HCT116 (cell line): ENCODE measurements at regions not wholly inside any gene's neighbourhood (a gene's known extent, or its start where the extent isn't known, plus 50 kb on each side); places are given as distances from the start of the nearest gene placed in this dataset.

Source experiments
- ATAC-seq: fragments of 200-7000 bp; cut with Tn5 transposase; 2 replicates; pipeline ENCODE4 v1.9.1; 2020; ENCODE audit warnings: mild to moderate bottlenecking, moderate library complexity
- BruUV-seq: library from RNA; stranded (reverse); fragments of 400-500 nt; replicated peaks from 2 replicates; lab custom pipeline; 2021; lab: Mats Ljungman, UMichigan
- CTCF ChIA-PET: fragments of 300-600 bp; sonication (Branson Sonifier 250); formaldehyde crosslinking; loops from one replicate; lab custom pipeline; 2021; ENCODE audit warnings: antibody characterized with exemption; lab: Charles Lee
- POLR2A ChIA-PET: fragments of 300-600, 350-600 bp; sonication (Branson Sonifier 250); formaldehyde crosslinking; loops from one replicate; lab custom pipeline; 2021; ENCODE audit warnings: antibody characterized with exemption; lab: Charles Lee
- RAD21 ChIA-PET, 2 experiments: fragments of 300-600 bp; sonication (Branson Sonifier 250); formaldehyde crosslinking; loops; one replicate each; lab custom pipeline; 2023; ENCODE audit warnings: low total read pairs in 2 of 2; ENCODE audit not compliant: uncharacterized antibody in 2 of 2, unreplicated experiment in 2 of 2, low non-redundant PET in 1 of 2; lab: Charles Lee
- DNase-seq: peaks from one replicate; pipeline ENCODE4 v3.0.0-alpha.2; 2010; ENCODE audit warnings: low read depth, low spot score
- H2AFZ ChIP-seq: fragments of 200-600 bp; shearing (Covaris generic), sonication (generic); 2 replicates; pipeline ENCODE4 v1.6.1; 2017; ENCODE audit warnings: low read depth, mixed run types, mixed read lengths, antibody characterized with exemption, low read length; ENCODE audit not compliant: poor library complexity, severe bottlenecking
- H3K27ac ChIP-seq: 2 replicates; pipeline ENCODE4 v1.5.1; 2012; ENCODE audit warnings: low read depth, low read length
- H3K27me3 ChIP-seq: fragments of 200-600 bp; sonication (generic); 2 replicates; pipeline ENCODE4 v1.6.1; 2016; ENCODE audit warnings: mixed run types, low read length, mixed read lengths; ENCODE audit not compliant: insufficient read depth
- H3K36me3 ChIP-seq, 2 experiments: fragments of 200-500 bp in 1 of 2; fragments of 200-600 bp in 1 of 2; sonication (Bioruptor generic) in 1 of 2; sonication (generic) in 1 of 2; 2 replicates each; pipeline versions ENCODE4 v1.5.1 to v1.6.1; 2014 to 2016; ENCODE audit warnings: low read length in 2 of 2, inconsistent platforms in 1 of 2, mixed read lengths in 1 of 2, mixed run types in 1 of 2; ENCODE audit not compliant: insufficient read depth in 2 of 2, control insufficient read depth in 1 of 2
- H3K4me1 ChIP-seq, 2 experiments: fragments of 200-600 bp in 1 of 2; sonication (generic) in 1 of 2; 2 replicates each; pipeline versions ENCODE4 v1.5.1 to v1.6.1; 2012 to 2017; ENCODE audit warnings: low read length in 2 of 2, inconsistent platforms in 1 of 2, mild to moderate bottlenecking in 1 of 2, mixed read lengths in 1 of 2, mixed run types in 1 of 2, moderate library complexity in 1 of 2; ENCODE audit not compliant: insufficient read depth in 2 of 2, control insufficient read depth in 1 of 2
- H3K4me2 ChIP-seq: fragments of 200-600 bp; sonication (generic); 2 replicates; pipeline ENCODE4 v1.6.1; 2017; ENCODE audit warnings: mixed run types, low read length, mixed read lengths
- H3K4me3 ChIP-seq, 2 experiments: fragments of 200-600 bp in 1 of 2; sonication (generic) in 1 of 2; replicated peaks in 1 of 2; 2 replicates each; pipeline ENCODE4 v1.5.1; 2011 to 2016; ENCODE audit warnings: low read length in 2 of 2, control low read depth in 1 of 2, low read depth in 1 of 2, mild to moderate bottlenecking in 1 of 2, mixed read lengths in 1 of 2, mixed run types in 1 of 2
- H3K79me2 ChIP-seq: fragments of 200-600 bp; sonication (generic); 2 replicates; pipeline ENCODE4 v1.6.1; 2017; ENCODE audit warnings: mild to moderate bottlenecking, mixed run types, low read length, moderate library complexity, mixed read lengths; ENCODE audit not compliant: insufficient read depth
- H3K9ac ChIP-seq: fragments of 200-600 bp; sonication (generic); 2 replicates; pipeline ENCODE4 v1.6.1; 2016; ENCODE audit warnings: low read length, mixed read lengths
- H3K9me2 ChIP-seq: fragments of 200-600 bp; sonication (generic), shearing (Covaris generic); 2 replicates; pipeline ENCODE4 v1.6.1; 2017; ENCODE audit warnings: mixed run types, mild to moderate bottlenecking, moderate library complexity; ENCODE audit not compliant: insufficient read depth
- H3K9me3 ChIP-seq, 2 experiments: fragments of 200-500 bp in 1 of 2; fragments of 200-600 bp in 1 of 2; sonication (Bioruptor generic) in 1 of 2; sonication (generic) in 1 of 2; 2 replicates each; pipeline ENCODE4 v1.6.1; 2014 to 2017; ENCODE audit warnings: low read length in 2 of 2, mixed read lengths in 2 of 2, inconsistent platforms in 1 of 2, low read depth in 1 of 2, mild to moderate bottlenecking in 1 of 2, mixed run types in 1 of 2, moderate library complexity in 1 of 2; ENCODE audit not compliant: control insufficient read depth in 1 of 2, insufficient read depth in 1 of 2
- H4K20me1 ChIP-seq: fragments of 200-600 bp; sonication (generic), shearing (Covaris generic); 2 replicates; pipeline ENCODE4 v1.6.1; 2017; ENCODE audit warnings: mixed run types, mild to moderate bottlenecking, moderate library complexity; ENCODE audit not compliant: insufficient read depth
- CEBPB ChIP-seq: IDR thresholded peaks from 2 replicates; pipeline ENCODE4 v1.6.1; 2012; ENCODE audit warnings: low read depth
- EGR1 ChIP-seq: IDR thresholded peaks from 2 replicates; pipeline ENCODE4 v1.6.1; 2012; ENCODE audit warnings: low read depth
- ELF1 ChIP-seq: IDR thresholded peaks from 2 replicates; pipeline ENCODE4 v1.6.1; 2012; ENCODE audit warnings: low read depth, borderline replicate concordance
- EZH2 ChIP-seq: fragments of 200-600 bp; sonication (generic); IDR thresholded peaks from 2 replicates; pipeline ENCODE4 v1.6.1; 2017; ENCODE audit warnings: antibody characterized with exemption, mixed run types
- EZH2phosphoT487 ChIP-seq: fragments of 200-600 bp; IDR thresholded peaks from 2 replicates; pipeline ENCODE4 v1.6.1; 2018; ENCODE audit warnings: antibody characterized with exemption, borderline replicate concordance
- FOSL1 ChIP-seq: IDR thresholded peaks from 2 replicates; pipeline ENCODE4 v1.6.1; 2012; ENCODE audit warnings: low read depth
- JUND ChIP-seq: IDR thresholded peaks from 2 replicates; pipeline ENCODE4 v1.6.1; 2012
- POLR2A ChIP-seq: IDR thresholded peaks from 2 replicates; pipeline ENCODE4 v1.7.0; 2011; ENCODE audit warnings: borderline replicate concordance; ENCODE audit not compliant: insufficient read depth, insufficient read length; ENCODE audit errors: extremely low read depth
- POLR2AphosphoS5 ChIP-seq: IDR thresholded peaks from 2 replicates; pipeline ENCODE4 v1.6.1; 2011; ENCODE audit warnings: mild to moderate bottlenecking, low read depth, low read length, moderate library complexity
- RAD21 ChIP-seq: IDR thresholded peaks from 2 replicates; pipeline ENCODE4 v1.6.1; 2012; ENCODE audit warnings: low read depth, mild to moderate bottlenecking
- SIN3A ChIP-seq: IDR thresholded peaks from 2 replicates; pipeline ENCODE4 v1.6.1; 2012; ENCODE audit warnings: low read depth
- SP1 ChIP-seq: IDR thresholded peaks from 2 replicates; pipeline ENCODE4 v1.6.1; 2012; ENCODE audit warnings: low read depth
- SRF ChIP-seq: IDR thresholded peaks from 2 replicates; pipeline ENCODE4 v1.6.1; 2012; ENCODE audit warnings: low read depth
- TCF7L2 ChIP-seq: IDR thresholded peaks from 2 replicates; pipeline ENCODE4 v1.7.0; 2011; ENCODE audit warnings: borderline replicate concordance, inconsistent platforms; ENCODE audit not compliant: insufficient read depth, insufficient read length; ENCODE audit errors: extremely low read depth
- YY1 ChIP-seq: IDR thresholded peaks from 2 replicates; pipeline ENCODE4 v1.6.1; 2011; ENCODE audit warnings: low read length, low read depth, moderate library complexity, mild to moderate bottlenecking; ENCODE audit not compliant: insufficient replicate concordance; ENCODE audit errors: extremely low read depth
- ZFX ChIP-seq: fragments of 450-650 bp; IDR thresholded peaks from 2 replicates; pipeline ENCODE4 v1.6.1; 2017
- intact Hi-C: fragments of 100-400 bp; cut with micrococcal nuclease; formaldehyde crosslinking; loops from 2 replicates; pipeline ENCODE4 v1.10.0; 2022
- TF ChIP-seq, protein P1 (sequence below): IDR thresholded peaks from 2 replicates; pipeline ENCODE4 v1.6.1; 2011; ENCODE audit warnings: mild to moderate bottlenecking, low read length, moderate library complexity; ENCODE audit not compliant: insufficient replicate concordance; ENCODE audit errors: extremely low read depth
- TF ChIP-seq, protein P2 (sequence below), 3 experiments: fragments of 200-600 bp in 1 of 3; sonication (generic) in 1 of 3; IDR thresholded peaks in 2 of 3; conservative IDR thresholded peaks in 1 of 3; 2 replicates each; pipeline ENCODE4 v1.5.1; 2012 to 2017; ENCODE audit warnings: low read depth in 2 of 3, low read length in 2 of 3, antibody characterized with exemption in 1 of 3, borderline replicate concordance in 1 of 3, control low read depth in 1 of 3, mild to moderate bottlenecking in 1 of 3, mixed read lengths in 1 of 3, mixed run types in 1 of 3, moderate library complexity in 1 of 3; ENCODE audit not compliant: insufficient read depth in 1 of 3
- TF ChIP-seq, protein P3 (sequence below): IDR thresholded peaks from 2 replicates; pipeline ENCODE4 v1.6.1; 2012; ENCODE audit warnings: low read depth
- TF ChIP-seq, protein P4 (sequence below): IDR thresholded peaks from 2 replicates; pipeline ENCODE4 v1.6.1; 2012

DNA sequence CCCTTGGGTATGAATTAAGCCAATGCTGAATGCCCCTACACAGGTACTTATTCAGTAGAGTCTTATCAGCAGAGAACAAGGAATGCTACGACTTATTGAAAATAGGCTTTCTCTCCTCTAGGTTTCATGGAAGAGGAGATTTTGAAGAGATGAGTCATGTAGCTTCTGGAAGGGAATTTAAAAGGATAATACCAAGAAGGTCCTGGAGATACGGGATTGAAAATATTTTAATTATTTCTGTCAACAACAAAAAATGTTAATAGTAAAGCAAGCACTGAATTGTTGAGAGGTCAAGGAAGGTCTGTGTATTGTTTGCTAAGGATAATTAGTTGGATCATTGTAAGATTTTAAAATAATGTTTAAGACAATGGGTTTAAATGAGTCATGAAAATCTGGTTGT, 293.0 kb upstream of the SPHKAP start:
- no peak overlapping the region for H3K9ac ChIP-seq
- TF ChIP-seq TCF7L2 (no peak), CEBPB (no peak), YY1 (no peak), FOSL1 (no peak), SP1 (no peak), ZFX (no peak), EGR1 (no peak), EZH2 (no peak), ELF1 (no peak), JUND (no peak), RAD21 (no peak), EZH2phosphoT487 (no peak), POLR2AphosphoS5 (no peak), POLR2A (no peak), SRF (no peak), SIN3A (no peak)
- TF ChIP-seq, protein P1, sequence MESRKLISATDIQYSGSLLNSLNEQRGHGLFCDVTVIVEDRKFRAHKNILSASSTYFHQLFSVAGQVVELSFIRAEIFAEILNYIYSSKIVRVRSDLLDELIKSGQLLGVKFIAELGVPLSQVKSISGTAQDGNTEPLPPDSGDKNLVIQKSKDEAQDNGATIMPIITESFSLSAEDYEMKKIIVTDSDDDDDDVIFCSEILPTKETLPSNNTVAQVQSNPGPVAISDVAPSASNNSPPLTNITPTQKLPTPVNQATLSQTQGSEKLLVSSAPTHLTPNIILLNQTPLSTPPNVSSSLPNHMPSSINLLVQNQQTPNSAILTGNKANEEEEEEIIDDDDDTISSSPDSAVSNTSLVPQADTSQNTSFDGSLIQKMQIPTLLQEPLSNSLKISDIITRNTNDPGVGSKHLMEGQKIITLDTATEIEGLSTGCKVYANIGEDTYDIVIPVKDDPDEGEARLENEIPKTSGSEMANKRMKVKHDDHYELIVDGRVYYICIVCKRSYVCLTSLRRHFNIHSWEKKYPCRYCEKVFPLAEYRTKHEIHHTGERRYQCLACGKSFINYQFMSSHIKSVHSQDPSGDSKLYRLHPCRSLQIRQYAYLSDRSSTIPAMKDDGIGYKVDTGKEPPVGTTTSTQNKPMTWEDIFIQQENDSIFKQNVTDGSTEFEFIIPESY, result no peak
- TF ChIP-seq, protein P2, sequence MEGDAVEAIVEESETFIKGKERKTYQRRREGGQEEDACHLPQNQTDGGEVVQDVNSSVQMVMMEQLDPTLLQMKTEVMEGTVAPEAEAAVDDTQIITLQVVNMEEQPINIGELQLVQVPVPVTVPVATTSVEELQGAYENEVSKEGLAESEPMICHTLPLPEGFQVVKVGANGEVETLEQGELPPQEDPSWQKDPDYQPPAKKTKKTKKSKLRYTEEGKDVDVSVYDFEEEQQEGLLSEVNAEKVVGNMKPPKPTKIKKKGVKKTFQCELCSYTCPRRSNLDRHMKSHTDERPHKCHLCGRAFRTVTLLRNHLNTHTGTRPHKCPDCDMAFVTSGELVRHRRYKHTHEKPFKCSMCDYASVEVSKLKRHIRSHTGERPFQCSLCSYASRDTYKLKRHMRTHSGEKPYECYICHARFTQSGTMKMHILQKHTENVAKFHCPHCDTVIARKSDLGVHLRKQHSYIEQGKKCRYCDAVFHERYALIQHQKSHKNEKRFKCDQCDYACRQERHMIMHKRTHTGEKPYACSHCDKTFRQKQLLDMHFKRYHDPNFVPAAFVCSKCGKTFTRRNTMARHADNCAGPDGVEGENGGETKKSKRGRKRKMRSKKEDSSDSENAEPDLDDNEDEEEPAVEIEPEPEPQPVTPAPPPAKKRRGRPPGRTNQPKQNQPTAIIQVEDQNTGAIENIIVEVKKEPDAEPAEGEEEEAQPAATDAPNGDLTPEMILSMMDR (IDR thresholded peaks at IDR 0.05 in 2 of 3, conservative IDR thresholded peaks at IDR 0.05 in 1 of 3; ENCODE audit: borderline replicate concordance in 1 of 3, insufficient read depth in 1 of 3, low read depth in 2 of 3, low read length in 2 of 3), result no peak
- TF ChIP-seq, protein P3, sequence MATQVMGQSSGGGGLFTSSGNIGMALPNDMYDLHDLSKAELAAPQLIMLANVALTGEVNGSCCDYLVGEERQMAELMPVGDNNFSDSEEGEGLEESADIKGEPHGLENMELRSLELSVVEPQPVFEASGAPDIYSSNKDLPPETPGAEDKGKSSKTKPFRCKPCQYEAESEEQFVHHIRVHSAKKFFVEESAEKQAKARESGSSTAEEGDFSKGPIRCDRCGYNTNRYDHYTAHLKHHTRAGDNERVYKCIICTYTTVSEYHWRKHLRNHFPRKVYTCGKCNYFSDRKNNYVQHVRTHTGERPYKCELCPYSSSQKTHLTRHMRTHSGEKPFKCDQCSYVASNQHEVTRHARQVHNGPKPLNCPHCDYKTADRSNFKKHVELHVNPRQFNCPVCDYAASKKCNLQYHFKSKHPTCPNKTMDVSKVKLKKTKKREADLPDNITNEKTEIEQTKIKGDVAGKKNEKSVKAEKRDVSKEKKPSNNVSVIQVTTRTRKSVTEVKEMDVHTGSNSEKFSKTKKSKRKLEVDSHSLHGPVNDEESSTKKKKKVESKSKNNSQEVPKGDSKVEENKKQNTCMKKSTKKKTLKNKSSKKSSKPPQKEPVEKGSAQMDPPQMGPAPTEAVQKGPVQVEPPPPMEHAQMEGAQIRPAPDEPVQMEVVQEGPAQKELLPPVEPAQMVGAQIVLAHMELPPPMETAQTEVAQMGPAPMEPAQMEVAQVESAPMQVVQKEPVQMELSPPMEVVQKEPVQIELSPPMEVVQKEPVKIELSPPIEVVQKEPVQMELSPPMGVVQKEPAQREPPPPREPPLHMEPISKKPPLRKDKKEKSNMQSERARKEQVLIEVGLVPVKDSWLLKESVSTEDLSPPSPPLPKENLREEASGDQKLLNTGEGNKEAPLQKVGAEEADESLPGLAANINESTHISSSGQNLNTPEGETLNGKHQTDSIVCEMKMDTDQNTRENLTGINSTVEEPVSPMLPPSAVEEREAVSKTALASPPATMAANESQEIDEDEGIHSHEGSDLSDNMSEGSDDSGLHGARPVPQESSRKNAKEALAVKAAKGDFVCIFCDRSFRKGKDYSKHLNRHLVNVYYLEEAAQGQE, result no peak
- TF ChIP-seq, protein P4, sequence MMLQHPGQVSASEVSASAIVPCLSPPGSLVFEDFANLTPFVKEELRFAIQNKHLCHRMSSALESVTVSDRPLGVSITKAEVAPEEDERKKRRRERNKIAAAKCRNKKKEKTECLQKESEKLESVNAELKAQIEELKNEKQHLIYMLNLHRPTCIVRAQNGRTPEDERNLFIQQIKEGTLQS, result no peak
- TF ChIP-seq, all 23 proteins: peak for 0
- no peak for ATAC-seq
- ChIA-PET POLR2A (no interaction called here), RAD21 (no interaction called here), CTCF (no interaction called here)
- intact Hi-C loops, result no loop called here
- Histone ChIP-seq H3K4me1 (no peaks in the 10 kb centered on the region), H3K79me2 (no peaks in the 10 kb centered on the region), H3K27ac (no peak overlapping the region), H3K27me3 (no peaks in the 10 kb centered on the region), H3K36me3 (no peaks in the 10 kb centered on the region), H4K20me1 (no peaks in the 10 kb centered on the region), H2AFZ (no peak overlapping the region), H3K4me2 (no peak overlapping the region), H3K9me2 (no peaks in the 10 kb centered on the region), H3K9me3 (no peaks in the 10 kb centered on the region), H3K4me3 (no peak overlapping the region)
- BruUV-seq, result no TSS peak
- DNase-seq, result no peak
